DOHH2 (cell line): ENCODE measurements at regions not wholly inside any gene's neighbourhood (a gene's known extent, or its start where the extent isn't known, plus 50 kb on each side); places are given as distances from the start of the nearest gene placed in this dataset.

ENCODE experiments used
- H3F3A ChIP-seq: fragments of 200-600 bp; sonication (generic), shearing (Covaris generic); 2 replicates; pipeline ENCODE4 v1.6.0; 2016; ENCODE audit warnings: antibody characterized with exemption, mild to moderate bottlenecking; ENCODE audit not compliant: control insufficient read depth, insufficient read depth
- H3K27ac ChIP-seq: fragments of 200-600 bp; sonication (generic); 2 replicates; pipeline ENCODE4 v1.5.1; 2014; ENCODE audit warnings: low read depth, mild to moderate bottlenecking, low read length, moderate library complexity
- H3K27me3 ChIP-seq: fragments of 200-600 bp; sonication (generic); 2 replicates; pipeline ENCODE4 v1.6.1; 2014; ENCODE audit warnings: mild to moderate bottlenecking, low read length, mixed read lengths; ENCODE audit not compliant: control insufficient read depth
- H3K36me3 ChIP-seq: fragments of 200-600 bp; sonication (generic); 2 replicates; pipeline ENCODE4 v1.6.1; 2014; ENCODE audit warnings: mild to moderate bottlenecking, low read length, moderate library complexity, mixed read lengths; ENCODE audit not compliant: control insufficient read depth
- H3K4me1 ChIP-seq: fragments of 200-600 bp; sonication (generic); 2 replicates; pipeline ENCODE4 v1.6.1; 2014; ENCODE audit warnings: mild to moderate bottlenecking, low read length, mixed read lengths; ENCODE audit not compliant: control insufficient read depth
- H3K4me2 ChIP-seq: fragments of 200-600 bp; sonication (generic); 2 replicates; pipeline ENCODE4 v1.6.0; 2014; ENCODE audit warnings: mild to moderate bottlenecking, low read length, moderate library complexity
- H3K4me3 ChIP-seq: fragments of 200-600 bp; sonication (generic); 2 replicates; pipeline ENCODE4 v1.5.1; 2014; ENCODE audit warnings: mild to moderate bottlenecking, low read length, mixed read lengths
- H3K79me2 ChIP-seq: fragments of 200-600 bp; sonication (generic); 2 replicates; pipeline ENCODE4 v1.6.1; 2014; ENCODE audit warnings: mild to moderate bottlenecking, low read length, mixed read lengths; ENCODE audit not compliant: control insufficient read depth
- H3K9me2 ChIP-seq: fragments of 200-600 bp; sonication (generic); replicated peaks from 2 replicates; pipeline ENCODE4 v1.6.1; 2014; ENCODE audit warnings: mild to moderate bottlenecking, low read length, mixed read lengths; ENCODE audit not compliant: control insufficient read depth
- H3K9me3 ChIP-seq: fragments of 200-600 bp; sonication (generic); 2 replicates; pipeline ENCODE4 v1.6.1; 2014; ENCODE audit warnings: antibody characterized with exemption, low read length, mixed read lengths; ENCODE audit not compliant: control insufficient read depth, insufficient read depth
- H4K20me1 ChIP-seq: fragments of 200-600 bp; sonication (generic); 2 replicates; pipeline ENCODE4 v1.6.0; 2014; ENCODE audit warnings: low read depth, mild to moderate bottlenecking, antibody characterized with exemption, low read length, moderate library complexity; ENCODE audit not compliant: control insufficient read depth, insufficient read depth
- EZH2phosphoT487 ChIP-seq: fragments of 200-600 bp; sonication (generic); IDR thresholded peaks from 2 replicates; pipeline ENCODE4 v1.6.1; 2017; ENCODE audit warnings: borderline replicate concordance, mild to moderate bottlenecking, antibody characterized with exemption, low read length, moderate library complexity, mixed read lengths
- TF ChIP-seq, protein P1 (sequence below): fragments of 200-600 bp; sonication (generic); IDR thresholded peaks from one replicate; pipeline ENCODE4 v1.5.1; 2014; ENCODE audit warnings: antibody characterized with exemption, mild to moderate bottlenecking, low read depth, low read length; ENCODE audit not compliant: poor library complexity, severe bottlenecking

- TF ChIP-seq, protein P1, sequence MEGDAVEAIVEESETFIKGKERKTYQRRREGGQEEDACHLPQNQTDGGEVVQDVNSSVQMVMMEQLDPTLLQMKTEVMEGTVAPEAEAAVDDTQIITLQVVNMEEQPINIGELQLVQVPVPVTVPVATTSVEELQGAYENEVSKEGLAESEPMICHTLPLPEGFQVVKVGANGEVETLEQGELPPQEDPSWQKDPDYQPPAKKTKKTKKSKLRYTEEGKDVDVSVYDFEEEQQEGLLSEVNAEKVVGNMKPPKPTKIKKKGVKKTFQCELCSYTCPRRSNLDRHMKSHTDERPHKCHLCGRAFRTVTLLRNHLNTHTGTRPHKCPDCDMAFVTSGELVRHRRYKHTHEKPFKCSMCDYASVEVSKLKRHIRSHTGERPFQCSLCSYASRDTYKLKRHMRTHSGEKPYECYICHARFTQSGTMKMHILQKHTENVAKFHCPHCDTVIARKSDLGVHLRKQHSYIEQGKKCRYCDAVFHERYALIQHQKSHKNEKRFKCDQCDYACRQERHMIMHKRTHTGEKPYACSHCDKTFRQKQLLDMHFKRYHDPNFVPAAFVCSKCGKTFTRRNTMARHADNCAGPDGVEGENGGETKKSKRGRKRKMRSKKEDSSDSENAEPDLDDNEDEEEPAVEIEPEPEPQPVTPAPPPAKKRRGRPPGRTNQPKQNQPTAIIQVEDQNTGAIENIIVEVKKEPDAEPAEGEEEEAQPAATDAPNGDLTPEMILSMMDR, result no peak
- TF ChIP-seq EZH2phosphoT487, result no peak
- no peaks in the 10 kb centered on the region for H4K20me1 ChIP-seq
- H3K27me3 ChIP-seq, result no peaks in the 10 kb centered on the region
- no peak overlapping the region for H3K27ac ChIP-seq
- H3K4me3 ChIP-seq, result no peak overlapping the region
- no peak overlapping the region for H3K4me2 ChIP-seq
- no peaks in the 10 kb centered on the region for H3K79me2 ChIP-seq
- H3F3A ChIP-seq, result no peaks in the 10 kb centered on the region
- no peaks in the 10 kb centered on the region for H3K36me3 ChIP-seq
- H3K4me1 ChIP-seq, result peaks cover 4% of the 10 kb centered on the region; the same call in 1 of the 2 replicates
- no peaks in the 10 kb centered on the region for H3K9me2 ChIP-seq
- no peaks in the 10 kb centered on the region for H3K9me3 ChIP-seq
Measured at GRCh38 chr10:62895063-62895462, 78.9 kb upstream of the EGR2 start.

DNA sequence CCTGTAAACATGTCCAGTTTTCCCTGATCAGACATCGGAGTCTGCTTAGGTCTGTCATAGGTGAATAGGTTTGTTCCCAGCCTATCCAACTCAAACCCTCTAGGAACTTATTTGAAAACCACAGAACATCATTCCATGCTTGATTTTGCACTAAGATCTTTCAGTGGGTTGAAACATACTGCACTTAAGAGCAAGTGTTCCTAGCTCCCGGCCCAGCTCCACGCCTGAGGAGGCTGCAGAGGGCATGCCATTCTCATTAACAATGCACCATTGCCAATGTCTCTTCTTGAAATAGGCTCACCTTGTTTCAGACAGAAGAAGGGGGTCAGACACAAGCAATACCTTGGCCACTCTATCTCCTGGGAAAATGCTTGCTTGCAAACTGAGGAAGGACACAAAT is 78.0 kb upstream of the EGR2 start:
- Histone ChIP-seq H3K4me2 (no peak overlapping the region), H3K27ac (no peak overlapping the region), H3K4me3 (no peak overlapping the region), H3K4me1 (peaks cover 4% of the 10 kb centered on the region; the same call in 1 of the 2 replicates), H3K79me2 (no peaks in the 10 kb centered on the region), H3K27me3 (no peaks in the 10 kb centered on the region), H3K36me3 (no peaks in the 10 kb centered on the region), H3K9me3 (no peaks in the 10 kb centered on the region), H3K9me2 (no peaks in the 10 kb centered on the region), H4K20me1 (no peaks in the 10 kb centered on the region), H3F3A (no peaks in the 10 kb centered on the region)
- TF ChIP-seq, protein P1, result no peak
- TF ChIP-seq EZH2phosphoT487, result no peak

DNA sequence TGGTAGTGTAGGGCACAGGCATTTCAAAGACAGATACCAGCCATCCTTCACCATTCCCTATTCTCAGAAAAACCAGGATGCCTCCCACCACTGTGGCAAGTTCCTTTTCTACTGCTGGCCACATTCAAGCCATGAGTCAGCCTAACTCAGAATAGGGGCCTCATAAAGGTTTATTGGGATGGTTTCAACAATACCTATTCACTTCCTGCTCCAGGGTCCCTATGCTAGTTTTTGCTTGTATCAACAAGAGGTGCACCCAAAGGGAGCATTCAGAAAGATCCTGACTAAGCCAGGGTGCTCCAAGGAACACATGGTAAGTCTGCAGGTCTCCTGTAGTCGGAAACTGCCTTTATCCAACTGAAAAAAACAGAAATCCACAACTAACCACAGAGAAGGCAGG is 76.9 kb upstream of the EGR2 start:
- no peaks in the 10 kb centered on the region for H3K79me2 ChIP-seq
- H3K36me3 ChIP-seq, result no peaks in the 10 kb centered on the region
- no peaks in the 10 kb centered on the region for H3K9me3 ChIP-seq
- no peaks in the 10 kb centered on the region for H3F3A ChIP-seq
- H3K4me2 ChIP-seq, result no peak overlapping the region
- no peaks in the 10 kb centered on the region for H3K9me2 ChIP-seq
- H3K4me3 ChIP-seq, result no peak overlapping the region
- TF ChIP-seq EZH2phosphoT487, result no peak
- TF ChIP-seq, protein P1, result no peak
- no peak overlapping the region for H3K27ac ChIP-seq
- H3K27me3 ChIP-seq, result no peaks in the 10 kb centered on the region
- peaks cover 3% of the 10 kb centered on the region; the same call in 1 of the 2 replicates for H3K4me1 ChIP-seq
- no peaks in the 10 kb centered on the region for H4K20me1 ChIP-seq
